GM12878 (cell line): ENCODE measurements at regions not wholly inside any gene's neighbourhood (a gene's known extent, or its start where the extent isn't known, plus 50 kb on each side); places are given as distances from the start of the nearest gene placed in this dataset.

Experiments
- ATAC-seq: fragments of 200-7000 bp; cut with Tn5 transposase; 3 replicates; pipeline ENCODE4 v1.9.1; 2020; ENCODE audit warnings: mild to moderate bottlenecking, moderate library complexity
- BruUV-seq: library from RNA; stranded (reverse); fragments of 400-500 nt; replicated peaks from 2 replicates; lab custom pipeline; 2021; lab: Mats Ljungman, UMichigan
- CTCF ChIA-PET: fragments of 300-600 bp; sonication (Branson Sonifier 250); formaldehyde crosslinking; extraction: SDS; loops from one replicate; lab custom pipeline; 2021; ENCODE audit warnings: inconsistent platforms; lab: Yijun Ruan, JAX
- POLR2A ChIA-PET: fragments of 350-600 bp; formaldehyde crosslinking; extraction: SDS; loops from one replicate; lab custom pipeline; 2021; ENCODE audit warnings: inconsistent platforms; lab: Charles Lee
- RAD21 ChIA-PET: fragments of 300-600 bp; sonication (Branson Sonifier 250); formaldehyde crosslinking; loops from one replicate; lab custom pipeline; 2023; ENCODE audit warnings: antibody characterized with exemption; ENCODE audit not compliant: unreplicated experiment; lab: Charles Lee
- SMC1A ChIA-PET: fragments of 300-600 bp; sonication (Branson Sonifier 250); formaldehyde crosslinking; loops from one replicate; lab custom pipeline; 2023; ENCODE audit not compliant: unreplicated experiment, uncharacterized antibody; lab: Charles Lee
- DNase-seq: peaks from one replicate; pipeline ENCODE4 v3.0.0-alpha.2; 2011; ENCODE audit warnings: low read depth, low spot score
- FAIRE-seq: peaks from 3 replicates; lab custom pipeline; 2011; peaks lifted over from hg19 to GRCh38; lab: Jason Lieb, UNC
- H2AFZ ChIP-seq: 2 replicates; pipeline ENCODE4 v1.6.0; 2011; ENCODE audit warnings: low read depth, low read length, control low read depth; ENCODE audit not compliant: control insufficient read depth
- H3K27ac ChIP-seq: 2 replicates; pipeline ENCODE4 v1.5.1; 2011; ENCODE audit warnings: control low read depth; ENCODE audit not compliant: control insufficient read depth, insufficient read depth
- H3K27me3 ChIP-seq, 2 experiments: replicated peaks in 1 of 2; 2 replicates each; pipeline versions ENCODE4 v1.6.0 to v1.6.1; 2011; ENCODE audit warnings: low read length in 1 of 2; ENCODE audit not compliant: control insufficient read depth in 2 of 2, insufficient read depth in 2 of 2
- H3K36me3 ChIP-seq, 2 experiments: 2 replicates each; pipeline ENCODE4 v1.5.1; 2011; ENCODE audit warnings: low read length in 1 of 2; ENCODE audit not compliant: control insufficient read depth in 2 of 2, insufficient read depth in 2 of 2
- H3K4me1 ChIP-seq: 2 replicates; pipeline ENCODE4 v1.6.1; 2011; ENCODE audit warnings: mild to moderate bottlenecking, low read length, moderate library complexity, mixed read lengths; ENCODE audit not compliant: control insufficient read depth, insufficient read depth
- H3K4me2 ChIP-seq: 2 replicates; pipeline ENCODE4 v1.6.0; 2011; ENCODE audit warnings: control low read depth; ENCODE audit not compliant: control insufficient read depth, insufficient read depth
- H3K4me3 ChIP-seq: fragments of 200-600 bp; sonication (generic); 2 replicates; pipeline ENCODE4 v1.5.1; 2016
- H3K79me2 ChIP-seq: 2 replicates; pipeline ENCODE4 v1.6.0; 2011; ENCODE audit warnings: low read length; ENCODE audit not compliant: control insufficient read depth, insufficient read depth
- H3K9ac ChIP-seq: 2 replicates; pipeline ENCODE4 v1.8.0; 2011; ENCODE audit warnings: low read length, control low read depth, mixed read lengths; ENCODE audit not compliant: control insufficient read depth, insufficient read depth
- H3K9me3 ChIP-seq: replicated peaks from 3 replicates; pipeline ENCODE4 v1.5.1; 2011; ENCODE audit warnings: mild to moderate bottlenecking, low read length; ENCODE audit not compliant: control insufficient read depth, insufficient read depth
- H4K20me1 ChIP-seq: 2 replicates; pipeline ENCODE4 v1.6.0; 2011; ENCODE audit not compliant: control insufficient read depth, insufficient read depth
- CHD2 ChIP-seq: IDR thresholded peaks from 2 replicates; pipeline ENCODE4 v1.6.1; 2011; ENCODE audit warnings: low read depth, low read length, improper control_type of control experiment, borderline replicate concordance
- DPF2 ChIP-seq: fragments of 450-650 bp; IDR thresholded peaks from 2 replicates; pipeline ENCODE4 v1.6.1; 2017; ENCODE audit warnings: mild to moderate bottlenecking
- FOS ChIP-seq: IDR thresholded peaks from 3 replicates; pipeline ENCODE4 v1.6.1; 2011; ENCODE audit warnings: borderline replicate concordance; ENCODE audit not compliant: insufficient read length; ENCODE audit errors: extremely low read depth
- GABPA ChIP-seq: IDR thresholded peaks from 2 replicates; pipeline ENCODE4 v1.6.1; 2014; ENCODE audit warnings: antibody characterized with exemption, low read depth, mild to moderate bottlenecking, inconsistent platforms
- MTA3 ChIP-seq: IDR thresholded peaks from 2 replicates; pipeline ENCODE4 v1.6.1; 2012; ENCODE audit warnings: low read length, inconsistent platforms, borderline replicate concordance
- NBN ChIP-seq: fragments of 450-650 bp; IDR thresholded peaks from 2 replicates; pipeline ENCODE4 v1.6.1; 2016
- NFYB ChIP-seq: IDR thresholded peaks from 2 replicates; pipeline ENCODE4 v1.6.1; 2011; ENCODE audit warnings: low read depth, mild to moderate bottlenecking, low read length, improper control_type of control experiment, moderate library complexity; ENCODE audit not compliant: insufficient read depth
- NRF1 ChIP-seq: conservative IDR thresholded peaks from 2 replicates; pipeline ENCODE4 v1.6.1; 2011; ENCODE audit warnings: mild to moderate bottlenecking, low read depth, low read length, improper control_type of control experiment
- RAD21 ChIP-seq: IDR thresholded peaks from 2 replicates; pipeline ENCODE4 v1.6.1; 2011; ENCODE audit warnings: mild to moderate bottlenecking, low read depth, low read length, moderate library complexity; ENCODE audit not compliant: insufficient read depth
- RCOR1 ChIP-seq: conservative IDR thresholded peaks from 2 replicates; pipeline ENCODE4 v1.6.1; 2012; ENCODE audit warnings: low read depth, low read length, improper control_type of control experiment
- SMAD1 ChIP-seq: fragments of 450-650 bp; IDR thresholded peaks from 2 replicates; pipeline ENCODE4 v1.6.1; 2018; ENCODE audit warnings: mild to moderate bottlenecking, low read depth; ENCODE audit not compliant: partially characterized antibody
- TCF12 ChIP-seq: IDR thresholded peaks from 2 replicates; pipeline ENCODE4 v1.6.1; 2011; ENCODE audit warnings: low read depth, mild to moderate bottlenecking, low read length
- YY1 ChIP-seq: IDR thresholded peaks from 2 replicates; pipeline ENCODE4 v1.6.1; 2011; ENCODE audit warnings: low read depth, mild to moderate bottlenecking, low read length
- ZSCAN29 ChIP-seq: fragments of 450-650 bp; IDR thresholded peaks from 2 replicates; pipeline ENCODE4 v1.6.1; 2017; ENCODE audit warnings: mild to moderate bottlenecking, moderate library complexity
- WGBS: methylation state at CpG from one replicate; pipeline ENCODE4 v1.1.6; 2016; ENCODE audit warnings: low lambda C conversion rate; ENCODE audit not compliant: insufficient replicate concordance, insufficient coverage; ENCODE audit errors: missing lambda C conversion rate; 5-methylcytosine and 5-hydroxymethylcytosine counted together
- in situ Hi-C: fragments of 300-500 bp; cut with MboI; formaldehyde crosslinking; loops from 9 replicates; pipeline ENCODE4 v1.14.3; 2018; ENCODE audit warnings: mixed read lengths
- intact Hi-C: fragments of 100-400 bp; cut with micrococcal nuclease; formaldehyde crosslinking; loops from one replicate; pipeline ENCODE4 v1.14.2; 2022; ENCODE audit not compliant: unreplicated experiment
- TF ChIP-seq, protein P1 (sequence below): IDR thresholded peaks from 2 replicates; pipeline ENCODE4 v1.6.1; 2011; ENCODE audit warnings: mild to moderate bottlenecking, low read depth, low read length, moderate library complexity; ENCODE audit not compliant: insufficient replicate concordance
- TF ChIP-seq, protein P2 (sequence below): IDR thresholded peaks from 2 replicates; pipeline ENCODE4 v1.6.1; 2012; ENCODE audit warnings: low read depth, low read length, improper control_type of control experiment
- TF ChIP-seq, protein P3 (sequence below): fragments of 450-650 bp; IDR thresholded peaks from 2 replicates; pipeline ENCODE4 v1.6.1; 2017; ENCODE audit warnings: mild to moderate bottlenecking, low read depth, inconsistent platforms; ENCODE audit not compliant: poor library complexity, severe bottlenecking

DNA sequence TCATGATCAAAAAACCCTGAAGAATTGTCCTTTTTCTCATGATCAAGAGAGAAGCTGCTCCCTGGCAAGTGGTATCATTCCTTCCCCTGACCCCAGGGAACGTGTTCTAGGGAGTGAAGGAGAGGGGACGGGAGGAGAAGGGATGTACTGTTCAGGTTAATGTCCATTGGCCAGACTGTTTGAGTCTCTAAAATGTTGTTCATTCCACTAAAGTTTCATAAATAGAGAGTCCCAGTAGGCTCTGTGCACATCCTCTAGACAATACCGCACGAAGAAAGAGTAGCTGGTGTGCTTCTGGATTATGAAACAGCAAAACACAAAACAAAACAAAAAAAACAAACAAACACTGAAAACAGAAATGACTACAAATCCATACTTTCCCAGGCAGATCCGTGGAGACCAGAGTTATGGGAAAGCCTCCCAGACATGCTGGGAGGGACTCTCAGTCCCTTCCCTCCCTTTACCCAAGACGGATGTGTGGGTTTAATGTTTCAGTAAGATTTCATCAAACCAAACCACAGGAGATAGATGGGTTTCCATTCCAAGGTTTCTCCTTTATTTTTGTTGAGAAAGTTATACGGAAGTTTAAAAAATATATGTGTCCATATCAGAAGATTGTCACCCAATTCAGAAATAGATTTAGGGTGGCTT, 66.5 kb upstream of the TNS3 start:
- FAIRE-seq (no peak), DNase-seq (no peak), ATAC-seq (no peak)
- Histone ChIP-seq H3K4me1 (peaks cover 6% of the 10 kb centered on the region), H2AFZ (no peak overlapping the region), H3K4me3 (no peak overlapping the region), H3K27me3 (no peaks in the 10 kb centered on the region), H3K9ac (no peak overlapping the region), H3K79me2 (no peaks in the 10 kb centered on the region), H3K4me2 (no peak overlapping the region), H4K20me1 (no peaks in the 10 kb centered on the region), H3K9me3 (no peaks in the 10 kb centered on the region; the same call in 2 of the 3 replicates), H3K36me3 (no peaks in the 10 kb centered on the region), H3K27ac (no peak overlapping the region)
- ChIA-PET RAD21 (no interaction called here), CTCF (no interaction called here), SMC1A (no interaction called here), POLR2A (no interaction called here)
- intact Hi-C loops = no loop called here
- in situ Hi-C loops = no loop called here
- TF ChIP-seq NFYB (no peak), RAD21 (no peak), YY1 (no peak), RCOR1 (no peak), NBN (no peak), NRF1 (no peak), FOS (no peak), TCF12 (no peak), SMAD1 (no peak), ZSCAN29 (no peak), CHD2 (no peak), GABPA (no peak), MTA3 (no peak), DPF2 (no peak)
- TF ChIP-seq, protein P1, sequence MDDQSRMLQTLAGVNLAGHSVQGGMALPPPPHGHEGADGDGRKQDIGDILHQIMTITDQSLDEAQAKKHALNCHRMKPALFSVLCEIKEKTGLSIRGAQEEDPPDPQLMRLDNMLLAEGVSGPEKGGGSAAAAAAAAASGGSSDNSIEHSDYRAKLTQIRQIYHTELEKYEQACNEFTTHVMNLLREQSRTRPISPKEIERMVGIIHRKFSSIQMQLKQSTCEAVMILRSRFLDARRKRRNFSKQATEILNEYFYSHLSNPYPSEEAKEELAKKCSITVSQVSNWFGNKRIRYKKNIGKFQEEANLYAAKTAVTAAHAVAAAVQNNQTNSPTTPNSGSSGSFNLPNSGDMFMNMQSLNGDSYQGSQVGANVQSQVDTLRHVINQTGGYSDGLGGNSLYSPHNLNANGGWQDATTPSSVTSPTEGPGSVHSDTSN = no peak
- TF ChIP-seq, protein P2, sequence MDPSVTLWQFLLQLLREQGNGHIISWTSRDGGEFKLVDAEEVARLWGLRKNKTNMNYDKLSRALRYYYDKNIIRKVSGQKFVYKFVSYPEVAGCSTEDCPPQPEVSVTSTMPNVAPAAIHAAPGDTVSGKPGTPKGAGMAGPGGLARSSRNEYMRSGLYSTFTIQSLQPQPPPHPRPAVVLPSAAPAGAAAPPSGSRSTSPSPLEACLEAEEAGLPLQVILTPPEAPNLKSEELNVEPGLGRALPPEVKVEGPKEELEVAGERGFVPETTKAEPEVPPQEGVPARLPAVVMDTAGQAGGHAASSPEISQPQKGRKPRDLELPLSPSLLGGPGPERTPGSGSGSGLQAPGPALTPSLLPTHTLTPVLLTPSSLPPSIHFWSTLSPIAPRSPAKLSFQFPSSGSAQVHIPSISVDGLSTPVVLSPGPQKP = no peak
- TF ChIP-seq, protein P3, sequence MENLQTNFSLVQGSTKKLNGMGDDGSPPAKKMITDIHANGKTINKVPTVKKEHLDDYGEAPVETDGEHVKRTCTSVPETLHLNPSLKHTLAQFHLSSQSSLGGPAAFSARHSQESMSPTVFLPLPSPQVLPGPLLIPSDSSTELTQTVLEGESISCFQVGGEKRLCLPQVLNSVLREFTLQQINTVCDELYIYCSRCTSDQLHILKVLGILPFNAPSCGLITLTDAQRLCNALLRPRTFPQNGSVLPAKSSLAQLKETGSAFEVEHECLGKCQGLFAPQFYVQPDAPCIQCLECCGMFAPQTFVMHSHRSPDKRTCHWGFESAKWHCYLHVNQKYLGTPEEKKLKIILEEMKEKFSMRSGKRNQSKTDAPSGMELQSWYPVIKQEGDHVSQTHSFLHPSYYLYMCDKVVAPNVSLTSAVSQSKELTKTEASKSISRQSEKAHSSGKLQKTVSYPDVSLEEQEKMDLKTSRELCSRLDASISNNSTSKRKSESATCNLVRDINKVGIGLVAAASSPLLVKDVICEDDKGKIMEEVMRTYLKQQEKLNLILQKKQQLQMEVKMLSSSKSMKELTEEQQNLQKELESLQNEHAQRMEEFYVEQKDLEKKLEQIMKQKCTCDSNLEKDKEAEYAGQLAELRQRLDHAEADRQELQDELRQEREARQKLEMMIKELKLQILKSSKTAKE = no peak
- no TSS peak for BruUV-seq
- 61% methylated on average over 7 of the region's 7 CpGs for WGBS
